ENCODE measurements at regions not wholly inside any gene's neighbourhood (a gene's known extent, or its start where the extent isn't known, plus 50 kb on each side); places are given as distances from the start of the nearest gene placed in this dataset.

DNA sequence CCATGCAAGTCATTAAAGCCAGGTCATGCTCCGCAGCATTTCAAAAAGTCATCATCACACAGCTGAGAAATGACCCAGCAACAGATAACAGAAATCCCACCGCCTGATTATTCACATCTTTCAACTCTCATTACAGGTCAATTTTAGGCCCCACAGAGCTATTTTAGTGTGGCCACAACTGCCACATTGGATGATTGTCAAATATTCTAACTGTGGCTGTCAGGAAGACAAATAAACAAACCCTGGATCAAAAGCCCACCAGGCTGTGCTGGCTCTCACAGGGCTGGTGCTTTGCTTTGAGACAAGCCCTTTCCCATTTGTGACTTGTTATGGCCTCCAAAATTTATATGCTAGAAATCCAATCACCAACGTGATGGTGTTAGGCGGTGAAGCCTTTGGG, 117.6 kb upstream of the CDC14C start:
- DNase-seq (ENCODE audit: low read depth), result no peak
- TF ChIP-seq, protein P1, sequence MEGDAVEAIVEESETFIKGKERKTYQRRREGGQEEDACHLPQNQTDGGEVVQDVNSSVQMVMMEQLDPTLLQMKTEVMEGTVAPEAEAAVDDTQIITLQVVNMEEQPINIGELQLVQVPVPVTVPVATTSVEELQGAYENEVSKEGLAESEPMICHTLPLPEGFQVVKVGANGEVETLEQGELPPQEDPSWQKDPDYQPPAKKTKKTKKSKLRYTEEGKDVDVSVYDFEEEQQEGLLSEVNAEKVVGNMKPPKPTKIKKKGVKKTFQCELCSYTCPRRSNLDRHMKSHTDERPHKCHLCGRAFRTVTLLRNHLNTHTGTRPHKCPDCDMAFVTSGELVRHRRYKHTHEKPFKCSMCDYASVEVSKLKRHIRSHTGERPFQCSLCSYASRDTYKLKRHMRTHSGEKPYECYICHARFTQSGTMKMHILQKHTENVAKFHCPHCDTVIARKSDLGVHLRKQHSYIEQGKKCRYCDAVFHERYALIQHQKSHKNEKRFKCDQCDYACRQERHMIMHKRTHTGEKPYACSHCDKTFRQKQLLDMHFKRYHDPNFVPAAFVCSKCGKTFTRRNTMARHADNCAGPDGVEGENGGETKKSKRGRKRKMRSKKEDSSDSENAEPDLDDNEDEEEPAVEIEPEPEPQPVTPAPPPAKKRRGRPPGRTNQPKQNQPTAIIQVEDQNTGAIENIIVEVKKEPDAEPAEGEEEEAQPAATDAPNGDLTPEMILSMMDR (IDR thresholded peaks at IDR 0.05; ENCODE audit: low read depth, low read length, missing control alignments), result no peak
- in situ Hi-C loops (cut with HindIII; ENCODE audit: low sequenced_read_pairs), result no loop called here
- no peak overlapping the region for H3K4me3 ChIP-seq (ENCODE audit: low read depth, low read length)

DNA sequence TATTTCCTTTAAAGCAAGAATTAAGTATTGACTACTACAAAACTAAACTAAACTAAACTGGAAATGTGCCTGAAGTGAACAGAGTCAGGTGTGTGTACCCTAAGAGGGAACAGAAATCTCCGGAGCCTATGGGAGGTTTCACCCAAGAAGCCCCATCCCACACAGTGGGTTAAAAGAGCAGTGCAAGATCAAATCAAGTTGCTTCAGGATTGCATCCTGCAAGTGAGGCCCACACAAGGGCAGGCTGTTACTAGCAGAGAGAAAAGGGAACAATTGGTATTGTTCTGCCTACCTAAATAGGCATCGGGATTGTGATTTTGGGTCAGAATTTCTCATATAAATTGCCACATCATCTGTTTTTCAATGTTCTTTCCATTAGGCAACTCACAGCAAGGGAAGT, 113.3 kb upstream of the CDC14C start:
- DNase-seq (ENCODE audit: low read depth), result no peak
- H3K4me3 ChIP-seq (ENCODE audit: low read depth, low read length), result no peak overlapping the region
- TF ChIP-seq, protein P1 (IDR thresholded peaks at IDR 0.05; ENCODE audit: low read depth, low read length, missing control alignments), result no peak
- in situ Hi-C loops (cut with HindIII; ENCODE audit: low sequenced_read_pairs), result no loop called here

DNA sequence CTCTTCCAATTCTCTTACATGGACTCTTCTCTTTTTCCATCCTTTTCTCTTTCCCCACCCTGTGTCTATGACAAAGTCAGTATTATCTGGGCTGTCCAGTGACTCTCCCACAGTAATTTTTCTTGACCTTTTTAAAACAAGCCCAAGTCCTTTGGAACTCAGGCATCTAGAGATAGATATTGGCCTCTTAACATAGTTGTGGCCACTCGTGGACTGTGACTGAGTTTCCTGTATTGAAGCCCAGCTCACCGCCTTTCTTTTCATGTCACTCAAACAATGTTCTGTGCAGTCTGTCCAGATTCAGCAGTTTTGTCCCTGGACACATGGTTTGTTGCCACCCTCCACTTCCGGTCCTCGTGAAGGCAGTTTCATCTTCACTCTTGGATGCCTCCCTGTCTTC, 110.9 kb upstream of the CDC14C start:
- in situ Hi-C loops (cut with HindIII; ENCODE audit: low sequenced_read_pairs), result no loop called here
- DNase-seq (ENCODE audit: low read depth), result no peak
- TF ChIP-seq, protein P1 (IDR thresholded peaks at IDR 0.05; ENCODE audit: low read depth, low read length, missing control alignments), result no peak
- H3K4me3 ChIP-seq (ENCODE audit: low read depth, low read length), result no peak overlapping the region

DNA sequence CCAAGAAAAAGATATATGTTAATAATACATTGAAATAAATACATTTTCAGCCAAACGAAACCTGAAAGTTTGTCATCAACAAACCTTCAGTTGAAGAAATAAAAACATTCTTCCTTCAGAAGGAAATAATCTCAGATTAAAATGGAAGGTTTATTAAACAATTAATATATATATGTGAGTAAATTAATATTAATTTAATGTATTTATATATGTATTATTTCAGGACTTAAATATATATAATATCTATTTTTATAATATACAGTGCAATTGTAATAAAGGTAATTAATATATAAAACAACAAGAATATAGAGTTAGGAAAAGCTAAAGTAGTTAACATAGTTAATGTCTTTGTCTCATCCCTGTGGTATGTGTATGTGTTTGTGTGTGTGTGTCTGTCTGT, 102.2 kb upstream of the CDC14C start:
- H3K4me3 ChIP-seq (ENCODE audit: low read depth, low read length), result no peak overlapping the region
- TF ChIP-seq, protein P1 (IDR thresholded peaks at IDR 0.05; ENCODE audit: low read depth, low read length, missing control alignments), result no peak
- DNase-seq (ENCODE audit: low read depth), result no peak
- in situ Hi-C loops (cut with HindIII; ENCODE audit: low sequenced_read_pairs), result no loop called here

DNA sequence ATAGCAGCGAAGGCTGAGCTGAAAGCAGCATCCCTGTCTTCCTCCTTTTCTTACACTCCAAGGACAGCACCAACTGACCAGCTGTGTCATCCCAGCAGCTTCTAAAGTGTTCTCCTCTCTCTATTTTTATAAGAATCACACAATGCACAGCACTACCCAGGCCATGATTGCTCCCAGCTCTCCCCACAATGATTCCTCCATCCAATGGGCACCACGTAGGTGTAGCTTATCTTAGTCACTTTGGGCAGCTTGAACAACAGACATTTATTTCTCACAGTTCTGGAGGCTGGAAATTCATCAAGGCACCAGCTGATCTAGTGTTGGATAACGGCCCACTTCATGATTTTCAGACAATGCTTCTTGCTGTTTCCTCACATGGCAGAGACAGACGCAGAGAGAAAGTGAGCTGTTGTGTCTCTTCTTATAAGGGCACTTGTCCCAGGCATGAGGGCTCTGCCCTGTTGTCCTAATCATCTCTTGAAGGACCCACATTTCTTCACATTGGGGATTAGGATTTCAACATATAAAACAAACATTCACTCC, 92.0 kb upstream of the CDC14C start:
- no peak overlapping the region for H3K4me3 ChIP-seq (ENCODE audit: low read depth, low read length)
- no peak for DNase-seq (ENCODE audit: low read depth)
- in situ Hi-C loops (cut with HindIII; ENCODE audit: low sequenced_read_pairs), result no loop called here
- TF ChIP-seq, protein P1 (IDR thresholded peaks at IDR 0.05; ENCODE audit: low read depth, low read length, missing control alignments), result no peak

DNA sequence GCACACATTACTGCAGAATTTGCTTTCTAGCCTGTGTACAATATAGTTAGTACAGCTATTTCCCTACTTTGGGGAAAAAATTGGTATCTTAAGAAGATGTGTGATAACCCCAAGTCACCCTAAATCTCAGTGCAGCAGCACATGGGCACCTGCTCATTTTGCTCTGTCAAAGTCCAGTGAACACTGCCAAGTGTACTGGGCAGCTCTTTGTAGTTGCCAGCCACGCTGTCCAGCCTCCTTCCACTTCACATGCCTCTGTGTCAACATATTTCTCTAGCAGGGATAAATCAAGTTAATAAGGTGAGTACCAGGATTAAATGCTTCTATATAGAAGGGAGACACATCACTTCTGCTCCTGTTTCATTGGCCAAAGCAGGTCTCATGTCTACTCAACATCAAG, 87.1 kb upstream of the CDC14C start:
- in situ Hi-C loops (cut with HindIII; ENCODE audit: low sequenced_read_pairs), result no loop called here
- DNase-seq (ENCODE audit: low read depth), result no peak
- TF ChIP-seq, protein P1 (IDR thresholded peaks at IDR 0.05; ENCODE audit: low read depth, low read length, missing control alignments), result no peak
- H3K4me3 ChIP-seq (ENCODE audit: low read depth, low read length), result no peak overlapping the region

DNA sequence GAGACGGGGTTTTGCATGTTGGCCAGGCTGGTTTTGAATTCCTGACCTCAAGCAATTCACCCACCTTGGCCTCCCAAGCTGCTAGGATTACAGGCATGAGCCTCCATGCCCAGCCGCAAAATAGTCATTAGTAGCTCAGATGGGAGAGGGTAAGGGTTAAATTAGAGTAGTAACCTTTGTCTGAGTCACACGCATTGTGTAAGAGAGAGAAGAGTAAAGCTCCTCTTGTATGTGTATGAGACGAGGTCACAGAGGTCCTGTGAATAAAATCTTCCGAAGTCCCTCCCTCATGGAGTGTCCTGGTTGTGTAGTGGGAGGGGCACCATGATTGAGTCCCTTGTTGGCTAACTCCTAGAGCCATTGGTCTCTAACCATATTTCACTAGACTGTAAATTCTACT, 85.2 kb upstream of the CDC14C start:
- TF ChIP-seq, protein P1 (IDR thresholded peaks at IDR 0.05; ENCODE audit: low read depth, low read length, missing control alignments), result no peak
- H3K4me3 ChIP-seq (ENCODE audit: low read depth, low read length), result no peak overlapping the region
- in situ Hi-C loops (cut with HindIII; ENCODE audit: low sequenced_read_pairs), result no loop called here
- no peak for DNase-seq (ENCODE audit: low read depth)

Data from astrocyte of the cerebellum (primary cell).